Neural progenitor cell (in vitro differentiated cells): ENCODE measurements at regions not wholly inside any gene's neighbourhood (a gene's known extent, or its start where the extent isn't known, plus 50 kb on each side); places are given as distances from the start of the nearest gene placed in this dataset.

Experiments used
- CTCF ChIP-seq: fragments of 200-600 bp; sonication (generic); IDR thresholded peaks from 2 replicates; pipeline ENCODE4 v1.5.1; 2017; ENCODE audit warnings: antibody characterized with exemption, mild to moderate bottlenecking
- EZH2 ChIP-seq: fragments of 200-600 bp; sonication (generic); IDR thresholded peaks from 2 replicates; pipeline ENCODE4 v1.6.1; 2017; ENCODE audit warnings: antibody characterized with exemption, mild to moderate bottlenecking, moderate library complexity
- EZH2phosphoT487 ChIP-seq: fragments of 200-600 bp; sonication (generic); IDR thresholded peaks from 2 replicates; pipeline ENCODE4 v1.6.1; 2017; ENCODE audit warnings: antibody characterized with exemption

GRCh38 chr20:50366270-50367103 lies 143.7 kb upstream of the PTPN1 start:
- TF ChIP-seq CTCF: no peak
- no peak for TF ChIP-seq EZH2phosphoT487
- no peak for TF ChIP-seq EZH2
